C4-2B (cell line): ENCODE measurements at regions not wholly inside any gene's neighbourhood (a gene's known extent, or its start where the extent isn't known, plus 50 kb on each side); places are given as distances from the start of the nearest gene placed in this dataset.

Source experiments
- H3K27ac ChIP-seq: fragments of 450-650 bp; 2 replicates; pipeline ENCODE4 v1.5.1; 2017
- CTCF ChIP-seq: fragments of 450-650 bp; conservative IDR thresholded peaks from 2 replicates; pipeline ENCODE4 v1.5.1; 2017; ENCODE audit warnings: mild to moderate bottlenecking
- ZFX ChIP-seq: fragments of 450-650 bp; IDR thresholded peaks from 2 replicates; pipeline ENCODE4 v1.6.1; 2017

- TF ChIP-seq CTCF, result no peak
- TF ChIP-seq ZFX, result no peak
- peak overlapping the region; percentile 69 for H3K27ac ChIP-seq
These were observed 163.5 kb downstream of the UXS1 start for GRCh38 chr2:106030287-106031268.

- H3K27ac ChIP-seq, result no peak overlapping the region
- no peak for TF ChIP-seq ZFX
- TF ChIP-seq CTCF, result no peak
These were observed 165.9 kb downstream of the UXS1 start for GRCh38 chr2:106028192-106028591.

GRCh38 chr2:106026271-106027190 is 167.6 kb downstream of the UXS1 start:
- no peak overlapping the region for H3K27ac ChIP-seq

GRCh38 chr2:106025796-106026195 is 168.3 kb downstream of the UXS1 start:
- H3K27ac ChIP-seq, result no peak overlapping the region
- TF ChIP-seq CTCF (no peak), ZFX (no peak)

More at GRCh38 chr2:106026271-106027190, 167.6 kb downstream of the UXS1 start:
- TF ChIP-seq ZFX (no peak), CTCF (no peak)

GRCh38 chr2:106021662-106022028 is 172.5 kb downstream of the UXS1 start:
- no peak overlapping the region for H3K27ac ChIP-seq
- TF ChIP-seq ZFX, result no peak
- TF ChIP-seq CTCF, result no peak

GRCh38 chr2:106020821-106021661 is 173.1 kb downstream of the UXS1 start:
- TF ChIP-seq ZFX, result no peak
- no peak for TF ChIP-seq CTCF
- no peak overlapping the region for H3K27ac ChIP-seq
